ENCODE measurements at regions not wholly inside any gene's neighbourhood (a gene's known extent, or its start where the extent isn't known, plus 50 kb on each side); places are given as distances from the start of the nearest gene placed in this dataset.

DNA sequence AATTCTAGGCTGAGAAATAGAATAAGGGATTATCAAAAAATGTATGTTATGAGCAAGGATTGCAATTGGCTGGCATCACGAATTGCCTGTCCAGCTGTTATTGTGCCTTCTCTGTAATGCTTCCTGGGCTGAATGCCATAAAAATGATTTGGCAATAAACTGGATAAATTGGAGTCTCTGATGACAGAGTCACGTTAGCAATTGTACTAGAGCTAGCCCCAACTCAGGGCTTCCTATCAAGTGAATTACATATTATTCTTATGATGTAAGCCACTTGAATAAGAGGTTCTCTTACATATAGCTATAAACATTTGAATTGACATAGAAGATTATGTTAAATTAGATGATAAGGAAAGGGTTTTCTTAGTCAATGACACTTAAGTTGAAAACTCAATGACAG is 607.5 kb upstream of the REG3G start:
- H3K14ac ChIP-seq (ENCODE audit: low read length): no peak overlapping the region
- no peak overlapping the region for H4K12ac ChIP-seq (ENCODE audit: low read depth, low read length)
- DNase-seq: no peak
- WGBS (ENCODE audit: extremely low coverage, insufficient coverage, insufficient read length): no CpG with 5 or more reads among the region's 2 CpGs
- no peak overlapping the region for H3K27ac ChIP-seq (ENCODE audit: low read depth, low read length)
- H2AK5ac ChIP-seq (ENCODE audit: low read length): no peak overlapping the region
- no peak overlapping the region for H3K23ac ChIP-seq (ENCODE audit: low read length)
- no peak overlapping the region for H3K4me2 ChIP-seq (ENCODE audit: low read length)
- no peak overlapping the region for H3K4ac ChIP-seq (ENCODE audit: low read depth, low read length)
- H4K8ac ChIP-seq (ENCODE audit: low read depth, low read length): no peak overlapping the region
- H3K9me3 ChIP-seq (ENCODE audit: insufficient read depth, low read depth, low read length): no peaks in the 10 kb centered on the region
- H2BK5ac ChIP-seq (ENCODE audit: low read depth, low read length, poor library complexity): no peak overlapping the region
- H3K4me3 ChIP-seq (ENCODE audit: low read depth, low read length): no peak overlapping the region
- H3K79me1 ChIP-seq (ENCODE audit: low read length): no peaks in the 10 kb centered on the region
- H2AFZ ChIP-seq (ENCODE audit: insufficient read depth, low read length, poor library complexity): no peak overlapping the region
- no peak overlapping the region for H3K18ac ChIP-seq (ENCODE audit: low read length)
- no peaks in the 10 kb centered on the region for H3K27me3 ChIP-seq (ENCODE audit: insufficient read depth, low read length)
- H3K4me1 ChIP-seq (ENCODE audit: control insufficient read depth in 1 of 2, insufficient read depth in 2 of 2, low read length in 2 of 2): no peaks in the 10 kb centered on the region
- H3K9ac ChIP-seq (ENCODE audit: low read length): no peak overlapping the region
- no peak overlapping the region for H2BK120ac ChIP-seq (ENCODE audit: insufficient read depth, low read length, poor library complexity)
- no peaks in the 10 kb centered on the region for H3K36me3 ChIP-seq (ENCODE audit: control insufficient read depth in 1 of 2, insufficient read depth in 2 of 2, low read length in 2 of 2)
- H4K91ac ChIP-seq (ENCODE audit: low read depth, low read length): no peak overlapping the region
- no peak overlapping the region for H2BK12ac ChIP-seq (ENCODE audit: low read length)
- no peaks in the 10 kb centered on the region for H3K79me2 ChIP-seq (ENCODE audit: control insufficient read depth, insufficient read depth, low read length, poor library complexity)

DNA sequence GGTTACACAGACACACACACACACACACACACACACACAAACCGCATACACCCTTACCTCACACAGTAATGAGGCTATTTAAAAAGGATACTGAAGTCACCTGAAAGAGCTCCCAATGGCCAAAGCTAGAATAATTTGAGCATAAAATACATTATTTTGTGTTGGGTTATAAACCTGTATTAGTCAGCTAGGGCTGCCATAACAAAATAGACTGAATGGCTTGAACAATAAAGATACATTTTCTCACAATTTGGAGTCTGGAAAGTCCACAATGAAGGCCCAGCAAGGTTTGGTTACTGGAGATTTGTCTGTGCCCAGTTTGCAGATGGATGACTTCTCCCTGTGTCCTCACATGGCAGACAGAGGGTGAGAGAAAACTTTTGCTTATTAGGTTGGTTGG is 605.4 kb upstream of the REG3G start:
- Histone ChIP-seq H3K4ac (ENCODE audit: low read depth, low read length) (no peak overlapping the region), H3K9ac (ENCODE audit: low read length) (no peak overlapping the region), H3K4me3 (ENCODE audit: low read depth, low read length) (no peak overlapping the region), H2BK120ac (ENCODE audit: insufficient read depth, low read length, poor library complexity) (no peak overlapping the region), H3K18ac (ENCODE audit: low read length) (no peak overlapping the region), H3K9me3 (ENCODE audit: insufficient read depth, low read depth, low read length) (no peaks in the 10 kb centered on the region), H3K4me1 (ENCODE audit: control insufficient read depth in 1 of 2, insufficient read depth in 2 of 2, low read length in 2 of 2) (no peaks in the 10 kb centered on the region), H4K8ac (ENCODE audit: low read depth, low read length) (no peak overlapping the region), H3K4me2 (ENCODE audit: low read length) (no peak overlapping the region), H2BK5ac (ENCODE audit: low read depth, low read length, poor library complexity) (no peak overlapping the region), H2BK12ac (ENCODE audit: low read length) (no peak overlapping the region), H3K79me1 (ENCODE audit: low read length) (no peaks in the 10 kb centered on the region), H4K12ac (ENCODE audit: low read depth, low read length) (no peak overlapping the region), H3K27me3 (ENCODE audit: insufficient read depth, low read length) (no peaks in the 10 kb centered on the region), H2AK5ac (ENCODE audit: low read length) (no peak overlapping the region), H3K79me2 (ENCODE audit: control insufficient read depth, insufficient read depth, low read length, poor library complexity) (no peaks in the 10 kb centered on the region), H2AFZ (ENCODE audit: insufficient read depth, low read length, poor library complexity) (no peak overlapping the region), H4K91ac (ENCODE audit: low read depth, low read length) (no peak overlapping the region), H3K36me3 (ENCODE audit: control insufficient read depth in 1 of 2, insufficient read depth in 2 of 2, low read length in 2 of 2) (no peaks in the 10 kb centered on the region), H3K27ac (ENCODE audit: low read depth, low read length) (no peak overlapping the region), H3K14ac (ENCODE audit: low read length) (no peak overlapping the region), H3K23ac (ENCODE audit: low read length) (no peak overlapping the region)
- no CpG with 5 or more reads among the region's 1 CpG for WGBS (ENCODE audit: extremely low coverage, insufficient coverage, insufficient read length)
- DNase-seq: no peak

DNA sequence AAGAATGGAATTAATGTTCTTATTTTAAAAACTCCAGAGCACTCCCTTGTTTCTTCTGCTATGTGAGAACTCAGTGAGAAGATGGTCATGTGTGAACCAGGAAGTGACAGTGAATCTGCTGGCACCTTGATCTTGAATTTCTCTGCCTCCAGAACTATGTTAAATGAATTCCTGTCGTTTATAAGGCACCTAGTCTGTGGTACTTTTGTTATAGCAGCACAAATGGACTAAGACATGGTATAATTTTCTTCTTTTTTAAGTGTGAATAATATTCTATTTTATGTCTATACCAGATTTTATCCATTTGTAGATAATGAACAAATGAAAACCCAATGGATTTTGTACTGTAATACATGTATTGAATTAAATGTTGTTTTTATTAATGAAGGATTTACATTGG is 601.9 kb upstream of the REG3G start:
- H2AK5ac ChIP-seq (ENCODE audit: low read length): no peak overlapping the region
- H3K4me1 ChIP-seq (ENCODE audit: control insufficient read depth in 1 of 2, insufficient read depth in 2 of 2, low read length in 2 of 2): no peaks in the 10 kb centered on the region
- no peak overlapping the region for H4K12ac ChIP-seq (ENCODE audit: low read depth, low read length)
- H4K8ac ChIP-seq (ENCODE audit: low read depth, low read length): no peak overlapping the region
- no peak overlapping the region for H3K4me3 ChIP-seq (ENCODE audit: low read depth, low read length)
- H3K14ac ChIP-seq (ENCODE audit: low read length): no peak overlapping the region
- H2BK5ac ChIP-seq (ENCODE audit: low read depth, low read length, poor library complexity): no peak overlapping the region
- H3K9me3 ChIP-seq (ENCODE audit: insufficient read depth, low read depth, low read length): no peaks in the 10 kb centered on the region
- no peak overlapping the region for H3K18ac ChIP-seq (ENCODE audit: low read length)
- H3K4me2 ChIP-seq (ENCODE audit: low read length): no peak overlapping the region
- no CpG with 5 or more reads among the region's 1 CpG for WGBS (ENCODE audit: extremely low coverage, insufficient coverage, insufficient read length)
- no peak overlapping the region for H3K9ac ChIP-seq (ENCODE audit: low read length)
- H3K23ac ChIP-seq (ENCODE audit: low read length): no peak overlapping the region
- H3K79me2 ChIP-seq (ENCODE audit: control insufficient read depth, insufficient read depth, low read length, poor library complexity): no peaks in the 10 kb centered on the region
- DNase-seq: no peak
- H2BK120ac ChIP-seq (ENCODE audit: insufficient read depth, low read length, poor library complexity): no peak overlapping the region
- H3K36me3 ChIP-seq (ENCODE audit: control insufficient read depth in 1 of 2, insufficient read depth in 2 of 2, low read length in 2 of 2): no peaks in the 10 kb centered on the region
- H3K27ac ChIP-seq (ENCODE audit: low read depth, low read length): no peak overlapping the region
- no peak overlapping the region for H3K4ac ChIP-seq (ENCODE audit: low read depth, low read length)
- H3K27me3 ChIP-seq (ENCODE audit: insufficient read depth, low read length): no peaks in the 10 kb centered on the region
- no peak overlapping the region for H2AFZ ChIP-seq (ENCODE audit: insufficient read depth, low read length, poor library complexity)
- no peak overlapping the region for H4K91ac ChIP-seq (ENCODE audit: low read depth, low read length)
- H2BK12ac ChIP-seq (ENCODE audit: low read length): no peak overlapping the region
- no peaks in the 10 kb centered on the region for H3K79me1 ChIP-seq (ENCODE audit: low read length)

- Histone ChIP-seq H3K9me3 (ENCODE audit: insufficient read depth, low read depth, low read length) (no peaks in the 10 kb centered on the region), H2AFZ (ENCODE audit: insufficient read depth, low read length, poor library complexity) (no peak overlapping the region), H3K27me3 (ENCODE audit: insufficient read depth, low read length) (no peaks in the 10 kb centered on the region), H3K9ac (ENCODE audit: low read length) (no peak overlapping the region), H3K79me1 (ENCODE audit: low read length) (no peaks in the 10 kb centered on the region), H3K79me2 (ENCODE audit: control insufficient read depth, insufficient read depth, low read length, poor library complexity) (no peaks in the 10 kb centered on the region), H2BK12ac (ENCODE audit: low read length) (no peak overlapping the region), H4K91ac (ENCODE audit: low read depth, low read length) (no peak overlapping the region), H4K8ac (ENCODE audit: low read depth, low read length) (no peak overlapping the region), H3K18ac (ENCODE audit: low read length) (no peak overlapping the region), H3K4me1 (ENCODE audit: control insufficient read depth in 1 of 2, insufficient read depth in 2 of 2, low read length in 2 of 2) (no peaks in the 10 kb centered on the region), H3K14ac (ENCODE audit: low read length) (no peak overlapping the region), H3K27ac (ENCODE audit: low read depth, low read length) (no peak overlapping the region), H4K12ac (ENCODE audit: low read depth, low read length) (no peak overlapping the region), H2BK5ac (ENCODE audit: low read depth, low read length, poor library complexity) (no peak overlapping the region), H2BK120ac (ENCODE audit: insufficient read depth, low read length, poor library complexity) (no peak overlapping the region), H3K36me3 (ENCODE audit: control insufficient read depth in 1 of 2, insufficient read depth in 2 of 2, low read length in 2 of 2) (no peaks in the 10 kb centered on the region), H3K4me3 (ENCODE audit: low read depth, low read length) (no peak overlapping the region), H3K23ac (ENCODE audit: low read length) (no peak overlapping the region), H2AK5ac (ENCODE audit: low read length) (no peak overlapping the region), H3K4me2 (ENCODE audit: low read length) (no peak overlapping the region), H3K4ac (ENCODE audit: low read depth, low read length) (no peak overlapping the region)
- DNase-seq: no peak
- WGBS (ENCODE audit: extremely low coverage, insufficient coverage, insufficient read length): no CpG with 5 or more reads among the region's 6 CpGs
These were observed 598.3 kb upstream of the REG3G start for GRCh38 chr2:78427170-78427569.

Data from trophoblast cell (in vitro differentiated cells and primary cell).